ENCODE measurements at regions not wholly inside any gene's neighbourhood (a gene's known extent, or its start where the extent isn't known, plus 50 kb on each side); places are given as distances from the start of the nearest gene placed in this dataset.

DNA sequence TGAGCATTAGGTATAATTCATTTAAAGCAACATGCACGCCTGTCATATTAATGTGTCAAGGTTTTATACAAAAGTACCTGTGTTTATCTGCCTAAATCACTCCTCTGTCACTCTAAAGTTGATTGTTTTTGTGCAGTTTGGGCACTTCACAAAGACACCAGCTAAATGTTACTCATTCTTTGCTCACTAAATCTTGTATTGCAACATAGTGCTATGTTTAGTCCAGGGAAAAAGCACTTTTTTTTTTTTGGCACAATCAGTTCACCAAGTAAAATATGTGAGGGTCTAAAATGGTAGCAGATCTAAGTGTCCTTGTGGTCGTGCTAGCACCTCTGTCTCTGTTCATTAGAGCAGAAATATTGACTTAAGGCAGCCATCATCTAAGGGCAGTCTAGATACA, 2526.7 kb upstream of the PCDH20 start:
- ChIA-PET POLR2A (no interaction called here), CTCF (ENCODE audit: low intra/inter-chr PET ratio, low total read pairs) (no interaction called here)
- Histone ChIP-seq H3K4me2 (ENCODE audit: low read depth, low read length) (no peak overlapping the region), H3K27me3 (ENCODE audit: control insufficient read depth in 1 of 2, insufficient read depth in 2 of 2, low read length in 2 of 2) (no peaks in the 10 kb centered on the region), H3K36me3 (replicated peaks in 1 of 2; ENCODE audit: control insufficient read depth in 1 of 2, insufficient read depth in 2 of 2, low read length in 2 of 2) (no peaks in the 10 kb centered on the region), H3K4me3 (replicated peaks in 1 of 3; ENCODE audit: insufficient read depth in 1 of 3, low read depth in 2 of 3, low read length in 3 of 3) (no peak overlapping the region), H4K20me1 (ENCODE audit: insufficient read depth, low read length) (no peaks in the 10 kb centered on the region), H3K27ac (ENCODE audit: extremely low read length, insufficient read depth, low read length) (no peak overlapping the region), H3K9me3 (ENCODE audit: low read length) (no peaks in the 10 kb centered on the region), H2AFZ (ENCODE audit: low read length) (no peak overlapping the region), H3K79me2 (ENCODE audit: insufficient read depth, low read length) (no peaks in the 10 kb centered on the region), H3K9ac (ENCODE audit: insufficient read depth, low read depth, low read length) (no peak overlapping the region), H3K4me1 (ENCODE audit: insufficient read depth, low read length) (no peaks in the 10 kb centered on the region)
- DNase-seq (ENCODE audit: low spot score) (no peak), FAIRE-seq (no peak), ATAC-seq (no peak)
- 58% methylated on average over 2 of the region's 2 CpGs for WGBS (ENCODE audit: low lambda C conversion rate)
- BruUV-seq (replicated peaks) = no TSS peak
- TF ChIP-seq CEBPB (IDR thresholded peaks at IDR 0.05; ENCODE audit: borderline replicate concordance, low read depth, low read length) = peak; percentile 55; the same call in 1 of the 2 replicates
- no peak for TF ChIP-seq ZNF543 (CRISPR knock-in tag; IDR thresholded peaks at IDR 0.05)
- TF ChIP-seq ZNF510 (CRISPR knock-in tag; IDR thresholded peaks at IDR 0.05; ENCODE audit: low read depth) = no peak
- TF ChIP-seq ZNF160 (CRISPR knock-in tag; IDR thresholded peaks at IDR 0.05) = no peak
- no peak for TF ChIP-seq TCF7 (IDR thresholded peaks at IDR 0.05; ENCODE audit: low read depth)
- no peak for TF ChIP-seq HNF1A (IDR thresholded peaks at IDR 0.05; ENCODE audit: low read depth)
- TF ChIP-seq HNF1A (CRISPR knock-in tag; IDR thresholded peaks at IDR 0.05; ENCODE audit: borderline replicate concordance) = no peak
- no peak for TF ChIP-seq NR1H2 (CRISPR knock-in tag; IDR thresholded peaks at IDR 0.05; ENCODE audit: borderline replicate concordance, low read depth)
- intact Hi-C loops (cut with micrococcal nuclease; ENCODE audit: unreplicated experiment) (no loop called here), in situ Hi-C loops (cut with HindIII; ENCODE audit: extremely low pct_ligation_motif_present, low pct_unique_long_range_greater_than_20kb) (no loop called here)
